CD4-positive, alpha-beta T cell treated with Interferon alpha-2 for 1 hour (primary cell): ENCODE measurements at regions not wholly inside any gene's neighbourhood (a gene's known extent, or its start where the extent isn't known, plus 50 kb on each side); places are given as distances from the start of the nearest gene placed in this dataset.
"Not testable (repeated sequence)": the region's sequence is repeated elsewhere in the genome, so short reads cannot be mapped to it uniquely, and the experiment has no call there.

ENCODE experiments used
- DNase-seq, 2 donors: peaks; one replicate each; pipeline ENCODE4 v3.0.0-alpha.2; 2020 to 2022

DNA sequence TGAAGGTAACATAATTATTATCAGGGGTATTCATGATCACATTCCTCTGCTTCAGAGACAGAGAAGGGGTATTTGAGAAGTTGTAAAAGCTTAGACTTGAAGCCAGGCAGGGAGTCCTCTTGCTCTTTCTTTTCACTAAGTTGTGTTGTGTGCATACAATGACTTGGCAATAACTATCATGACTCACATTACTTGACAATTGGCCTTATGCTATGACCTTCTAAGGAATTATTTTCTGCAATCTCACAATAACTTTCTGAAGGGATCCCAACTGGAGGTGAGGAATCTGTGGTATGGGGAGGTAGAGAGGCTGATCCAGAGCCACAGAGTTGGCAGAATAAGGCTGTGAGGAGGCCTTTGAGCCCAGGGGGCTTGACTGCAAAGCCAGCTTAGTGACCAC lies 622.3 kb downstream of the MTRR start:
- DNase-seq = no peak

DNA sequence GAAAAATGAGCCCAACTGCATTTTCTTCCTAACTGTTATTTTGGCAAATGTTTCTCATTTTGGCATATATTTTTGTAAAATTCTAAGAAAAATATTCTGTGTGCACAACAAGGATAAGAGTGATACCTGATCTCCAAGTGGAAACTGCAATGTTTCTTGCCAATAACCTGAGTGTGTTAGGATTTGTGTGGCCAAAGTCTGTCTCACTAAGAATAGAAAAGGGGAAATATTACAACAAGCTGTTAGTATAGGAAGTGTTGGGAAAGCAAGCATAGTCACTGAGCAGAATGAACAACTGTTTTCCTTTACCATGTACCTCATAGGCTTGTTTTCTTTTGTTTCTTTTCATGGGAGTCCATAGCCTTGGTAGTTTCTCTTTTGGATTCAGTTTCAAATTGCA lies 624.2 kb downstream of the MTRR start:
- no peak for DNase-seq

DNA sequence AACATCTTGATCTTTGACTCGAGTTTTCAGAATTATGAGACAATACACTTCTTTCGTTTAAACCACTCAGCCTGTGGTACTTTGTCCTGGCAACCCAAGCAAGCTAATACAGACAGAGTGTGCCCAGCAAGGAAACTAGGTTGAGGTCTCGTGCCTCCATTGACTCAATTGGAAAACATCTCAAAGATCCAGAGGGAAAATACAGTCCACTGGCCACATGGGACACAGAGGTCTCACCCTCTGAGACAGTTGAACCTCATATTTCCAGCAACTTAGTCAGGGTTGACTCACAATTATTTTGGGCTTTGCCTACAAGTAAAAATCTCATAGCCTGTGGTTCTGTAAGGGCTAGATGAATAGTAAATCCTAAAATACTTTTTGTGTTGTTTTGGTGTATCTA lies 631.5 kb downstream of the MTRR start:
- no peak for DNase-seq

DNA sequence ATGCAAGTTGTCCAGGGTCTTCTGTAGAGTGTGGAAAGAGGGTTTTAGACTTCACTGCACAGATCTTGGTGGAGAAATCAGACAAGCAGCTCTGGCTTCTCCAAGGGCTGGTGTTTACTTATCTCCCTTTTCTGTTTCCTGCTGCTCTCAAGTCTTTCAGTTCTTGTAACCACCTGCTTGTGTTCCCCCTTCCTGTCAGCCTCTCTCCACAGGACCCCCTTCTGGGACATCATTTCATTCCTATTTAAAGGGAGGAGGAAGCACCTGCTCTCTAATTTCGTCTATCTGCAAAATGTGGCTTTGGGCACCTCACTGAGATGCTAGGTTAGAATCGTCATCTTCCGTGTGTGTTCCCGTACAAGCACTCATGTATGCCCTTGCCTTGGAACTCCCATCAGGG lies 636.2 kb downstream of the MTRR start:
- DNase-seq = no peak

DNA sequence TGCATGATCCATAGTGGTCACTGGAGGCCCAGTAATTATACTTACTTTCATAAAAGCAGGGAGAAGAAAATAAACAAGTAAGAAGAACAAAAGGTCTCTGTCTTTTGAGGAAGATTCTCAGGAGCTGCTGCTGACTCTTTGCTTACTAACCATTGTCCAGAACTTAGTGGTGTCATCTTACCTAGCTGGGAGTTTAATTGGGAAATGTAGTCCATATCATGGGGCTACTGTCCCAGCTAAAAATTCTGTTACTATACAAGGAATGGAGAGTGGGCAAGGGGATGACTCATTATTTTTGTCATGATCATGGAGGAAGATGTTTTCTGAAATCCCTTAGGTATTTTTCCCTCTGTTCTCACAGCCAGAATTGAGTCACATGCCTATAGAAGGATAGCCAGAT lies 639.3 kb downstream of the MTRR start:
- no peak for DNase-seq

DNA sequence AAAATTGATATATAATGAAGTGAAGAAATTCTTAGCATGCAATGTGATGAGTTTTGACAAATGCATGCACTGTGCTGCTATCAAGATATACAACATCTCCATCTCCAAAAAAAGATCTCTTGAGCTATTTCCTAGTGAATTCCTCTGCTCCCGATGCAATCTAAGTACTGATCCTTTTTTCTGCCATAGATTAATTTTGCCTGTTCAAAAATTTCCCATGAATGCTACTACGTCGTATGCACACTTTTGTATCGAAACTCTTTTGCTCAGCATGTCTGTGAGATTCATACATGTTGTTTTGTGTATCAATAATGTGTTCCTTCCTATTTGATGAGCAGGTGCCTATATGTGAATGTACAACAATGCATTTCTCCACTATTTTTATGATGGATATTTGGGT lies 647.4 kb downstream of the MTRR start:
- DNase-seq = no peak

DNA sequence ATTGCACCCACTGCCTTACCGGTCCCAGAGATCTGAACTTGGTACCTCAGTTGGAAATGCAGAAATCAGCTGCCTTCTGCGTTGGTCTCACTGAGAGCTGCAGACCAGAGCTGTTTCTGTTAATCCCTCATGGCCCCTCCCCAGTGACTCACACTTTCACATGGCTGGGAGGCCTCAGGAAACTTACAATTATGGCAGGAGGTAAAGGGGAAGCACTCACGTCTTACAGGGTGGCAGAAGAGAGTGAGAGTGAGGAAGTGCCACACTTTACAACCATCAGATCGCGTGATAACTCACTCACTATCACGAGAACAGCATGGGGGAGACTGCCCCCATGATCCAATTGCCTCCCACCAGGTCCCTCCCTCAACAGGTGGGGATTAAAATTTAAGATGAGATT lies 648.5 kb downstream of the MTRR start:
- DNase-seq = no peak

DNA sequence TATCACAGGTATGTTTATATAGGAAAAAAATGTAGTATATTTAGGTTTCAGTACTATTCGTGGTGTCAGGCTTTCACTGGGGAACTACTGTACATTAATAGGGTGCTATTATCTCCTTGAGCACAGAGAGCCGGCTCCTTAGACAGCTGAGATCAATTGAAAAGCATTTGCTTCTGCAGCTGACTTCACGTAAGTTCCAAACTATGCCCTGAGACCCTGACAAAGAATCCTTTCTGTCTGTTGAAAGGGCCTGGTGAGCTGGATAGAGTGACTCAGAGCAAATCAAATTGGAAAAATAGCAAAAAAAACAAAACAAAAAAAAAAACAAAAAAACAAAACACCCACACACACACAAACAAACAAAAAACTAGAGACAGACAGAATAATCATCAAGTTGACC lies 652.0 kb downstream of the MTRR start:
- DNase-seq = no peak

DNA sequence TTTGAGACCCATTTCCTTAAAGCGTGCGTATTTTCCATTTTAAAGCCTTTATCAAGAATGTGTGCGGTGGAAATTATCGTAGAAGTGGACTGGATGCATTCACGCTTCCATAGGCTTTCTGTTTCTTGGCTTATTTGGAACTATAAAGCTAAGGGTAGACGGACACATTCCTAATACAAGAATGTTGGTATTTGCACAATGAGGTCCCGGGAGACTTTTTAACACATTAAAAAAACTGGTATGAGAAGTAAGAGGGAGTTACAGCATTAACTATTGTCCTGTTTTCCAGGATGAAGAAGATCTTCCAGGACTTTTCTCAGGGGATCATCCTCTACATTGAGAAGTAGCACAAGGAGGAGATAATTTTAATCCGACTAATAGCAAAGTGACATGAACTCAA lies 653.0 kb downstream of the MTRR start:
- no peak for DNase-seq

DNA sequence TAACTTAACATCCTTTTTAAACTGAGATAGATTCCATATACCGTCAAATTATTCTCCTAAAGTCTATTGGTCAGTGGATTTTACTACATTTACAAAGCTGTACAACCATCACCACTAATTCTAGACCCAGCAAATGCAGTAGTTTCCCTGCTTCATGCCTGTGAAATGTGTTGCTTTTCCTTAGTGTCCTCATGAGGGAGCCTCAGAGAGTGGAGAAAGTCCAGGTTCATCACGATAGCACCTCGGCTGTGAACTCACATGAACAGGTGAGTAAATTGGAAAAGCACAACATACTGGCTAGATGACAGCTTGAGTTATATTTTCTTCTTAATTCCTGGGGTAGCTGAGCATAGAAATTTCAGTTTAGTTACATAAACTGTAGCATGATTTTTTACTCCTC lies 653.7 kb downstream of the MTRR start:
- DNase-seq = no peak

DNA sequence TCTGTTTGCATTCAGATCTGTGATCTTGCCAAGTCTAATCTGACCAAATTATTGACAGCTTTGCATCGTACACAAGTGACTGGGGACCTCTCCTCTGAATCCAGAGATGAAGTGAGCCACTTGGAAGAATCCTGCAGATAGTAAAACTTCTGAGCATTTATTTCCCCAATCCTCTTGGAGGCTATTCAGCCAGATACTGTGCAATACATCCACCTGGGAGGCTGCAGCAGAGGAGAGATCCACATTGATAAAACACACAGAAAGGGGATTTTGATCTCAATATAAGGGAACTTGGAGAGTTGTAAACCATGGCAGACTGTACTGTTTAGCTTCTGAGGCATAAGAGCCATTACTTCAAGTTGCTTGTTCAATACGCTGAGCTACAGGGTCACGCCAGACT lies 654.6 kb downstream of the MTRR start:
- no peak for DNase-seq

DNA sequence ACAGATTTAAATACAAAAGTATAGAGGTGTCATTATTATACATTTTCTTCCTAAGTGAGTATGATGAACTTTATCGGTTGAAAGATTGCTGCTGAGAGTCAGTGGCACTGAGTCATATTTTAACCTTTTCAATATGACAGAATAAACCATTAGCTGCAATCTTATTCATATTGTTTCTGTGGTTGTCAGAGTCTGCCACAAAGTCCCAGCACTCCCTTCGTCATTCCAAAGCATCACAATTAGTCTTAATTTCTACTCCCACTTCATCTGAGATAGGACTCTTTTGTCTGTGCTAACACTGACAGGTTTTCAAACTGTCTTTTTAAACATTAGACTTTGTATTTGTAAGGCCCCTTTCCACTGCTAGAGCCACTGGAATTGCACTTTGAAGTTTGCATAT lies 656.9 kb downstream of the MTRR start:
- DNase-seq = no peak

DNA sequence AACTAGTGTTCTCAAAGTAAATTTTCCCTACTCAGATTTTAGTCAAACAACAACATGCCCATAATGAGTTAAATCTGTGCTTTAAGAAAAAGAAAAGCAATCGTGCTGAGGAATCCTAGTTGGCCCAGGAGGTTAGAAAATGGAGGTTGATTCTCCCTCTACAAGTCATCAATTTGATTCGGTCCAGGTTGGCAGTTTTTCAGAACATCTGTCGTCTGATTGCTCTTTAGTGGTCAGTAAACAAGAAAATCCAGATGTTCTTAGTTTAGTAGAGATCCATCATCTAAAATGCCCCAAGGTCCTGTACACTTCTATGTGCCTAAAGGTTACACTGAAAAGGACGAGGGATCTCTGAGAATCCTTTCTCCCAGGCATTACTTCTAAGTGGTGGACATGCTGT lies 659.2 kb downstream of the MTRR start:
- no peak for DNase-seq

DNA sequence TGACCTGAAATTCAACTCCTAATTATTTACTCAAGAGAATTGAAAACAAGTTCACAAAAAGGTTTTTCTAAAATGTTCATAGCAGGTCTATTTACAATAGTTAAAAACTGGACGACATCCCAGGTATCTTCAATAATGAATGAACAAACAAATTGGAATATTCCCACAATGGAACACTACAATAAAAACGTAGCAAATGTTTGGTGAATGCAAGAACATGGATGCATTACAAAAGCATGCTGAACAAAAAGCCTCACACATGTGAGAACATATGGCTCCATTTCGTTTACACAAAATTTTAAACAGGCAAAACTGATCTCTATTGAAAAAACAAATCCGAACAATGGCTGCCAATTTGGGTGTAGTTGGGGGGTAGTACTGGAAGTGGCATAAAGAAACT lies 669.9 kb downstream of the MTRR start:
- no peak for DNase-seq

DNA sequence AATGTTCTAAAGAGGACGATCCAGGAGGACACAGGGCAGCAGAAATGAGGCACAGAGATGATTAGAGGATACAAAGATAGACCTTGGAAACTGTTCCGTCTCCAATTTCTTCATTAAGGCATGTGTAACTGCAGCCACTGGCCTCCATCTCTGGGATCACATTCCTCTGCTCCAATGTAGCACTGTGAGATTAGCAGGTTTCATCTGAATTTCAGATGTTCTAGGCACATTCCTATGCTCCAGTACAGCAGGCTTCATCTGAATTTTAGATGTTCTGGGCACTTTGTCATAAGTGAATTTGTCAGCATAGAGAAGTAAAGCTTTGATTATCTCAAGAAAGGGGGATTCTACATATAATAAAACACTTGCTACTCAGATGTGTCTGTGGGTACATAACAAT lies 671.4 kb downstream of the MTRR start:
- no peak for DNase-seq

DNA sequence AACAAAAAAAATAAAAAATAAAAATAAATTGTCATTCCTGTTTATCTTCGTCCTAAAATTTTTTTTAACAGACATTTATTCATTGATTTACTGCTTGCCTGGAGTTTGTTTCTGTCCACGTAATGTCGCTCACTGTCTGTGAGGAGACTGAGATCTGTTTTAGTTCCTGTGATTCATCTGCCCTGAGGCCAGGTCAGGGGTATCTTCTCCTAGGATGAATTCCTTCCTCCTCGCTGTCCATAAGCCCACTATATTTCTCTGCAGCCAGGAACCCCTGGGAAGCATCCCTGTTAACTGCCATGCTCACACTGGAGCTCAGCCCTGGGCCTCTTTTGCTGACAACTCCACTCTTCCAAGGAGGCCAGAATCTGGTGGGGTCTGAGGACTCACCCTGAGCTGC lies 682.0 kb downstream of the MTRR start:
- DNase-seq = no peak

DNA sequence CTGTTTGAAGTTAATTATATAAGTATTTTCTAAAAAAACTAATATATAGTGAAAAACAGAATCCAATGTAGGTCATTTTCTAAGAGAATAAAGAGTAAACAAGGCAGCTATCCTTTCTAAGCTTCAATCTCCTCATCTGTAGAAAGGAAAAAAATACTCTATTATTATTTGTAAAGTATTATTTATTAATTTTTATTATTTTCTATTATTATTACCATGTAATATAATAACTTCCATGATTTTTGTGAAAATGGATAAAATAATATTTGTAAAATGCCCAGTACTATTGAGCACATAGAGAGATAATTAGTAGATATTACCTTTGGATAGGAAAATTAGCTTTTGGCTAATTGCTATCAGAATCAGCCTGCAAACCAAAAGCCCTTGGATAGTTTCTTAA lies 684.4 kb downstream of the MTRR start:
- DNase-seq = no peak

DNA sequence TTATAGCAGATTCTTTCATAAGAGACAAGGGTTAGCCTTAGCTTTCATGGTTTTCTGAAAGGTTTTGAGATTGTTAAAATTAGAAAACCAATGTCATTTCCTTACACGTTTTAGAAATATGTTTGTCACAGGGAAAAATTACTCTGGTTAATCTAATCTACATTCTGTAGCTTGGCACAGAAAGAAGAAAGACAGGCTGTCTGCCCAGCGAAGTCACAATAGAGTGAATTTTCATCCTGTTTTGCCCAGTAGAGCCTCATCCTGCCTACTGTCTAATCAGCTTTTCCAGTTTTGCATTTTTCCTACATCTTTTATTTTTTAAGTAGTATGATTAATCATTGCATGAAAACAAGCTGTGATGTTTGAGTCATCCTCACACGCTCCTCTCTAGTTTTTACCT lies 688.8 kb downstream of the MTRR start:
- DNase-seq = no peak

DNA sequence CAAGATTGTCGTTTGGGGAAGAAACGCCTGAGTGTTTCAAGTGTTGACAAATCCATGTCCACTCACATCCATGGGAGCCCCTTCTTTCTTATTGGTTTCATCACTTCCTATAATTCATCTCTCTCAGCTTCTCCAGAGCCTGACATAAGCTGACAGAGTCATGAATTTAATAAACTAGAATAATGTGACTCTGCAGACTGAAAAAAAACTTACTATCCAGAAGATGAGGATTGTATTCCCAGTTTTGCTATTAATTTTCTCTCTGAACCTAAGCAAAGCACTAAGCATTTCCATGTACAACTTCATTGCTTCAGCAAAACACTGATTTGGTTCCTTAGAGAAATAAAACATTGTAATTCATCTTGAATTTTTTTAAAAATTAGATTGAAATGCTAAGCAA lies 691.8 kb downstream of the MTRR start:
- DNase-seq = no peak

DNA sequence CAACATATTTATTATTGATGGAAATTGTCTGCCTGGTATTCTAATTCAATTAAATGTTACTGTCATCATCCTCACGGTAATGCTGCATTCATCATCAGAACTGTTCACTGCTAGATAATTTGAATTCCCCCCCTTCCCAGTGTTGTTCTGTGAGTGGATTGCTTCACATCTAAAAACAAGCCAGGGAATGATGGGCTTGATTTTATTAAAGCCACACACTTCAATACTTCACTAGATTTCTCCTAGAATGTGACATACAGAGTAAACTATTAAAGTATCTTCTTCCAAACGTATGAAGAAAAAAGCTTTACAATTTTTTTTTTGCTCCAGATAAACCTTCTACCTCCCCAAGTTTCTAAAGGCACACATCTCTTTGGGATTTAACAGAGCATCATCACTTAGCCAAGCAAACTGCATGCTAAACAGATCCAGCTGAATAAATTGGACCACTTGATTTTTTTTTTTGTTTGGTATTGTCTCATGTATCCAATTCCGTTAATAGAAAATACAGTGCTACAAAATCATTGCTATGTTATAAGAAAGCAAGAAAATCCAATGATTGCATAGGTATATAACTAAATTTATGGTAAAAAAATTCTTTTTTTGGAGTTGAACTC lies 692.4 kb downstream of the MTRR start:
- DNase-seq = no peak

DNA sequence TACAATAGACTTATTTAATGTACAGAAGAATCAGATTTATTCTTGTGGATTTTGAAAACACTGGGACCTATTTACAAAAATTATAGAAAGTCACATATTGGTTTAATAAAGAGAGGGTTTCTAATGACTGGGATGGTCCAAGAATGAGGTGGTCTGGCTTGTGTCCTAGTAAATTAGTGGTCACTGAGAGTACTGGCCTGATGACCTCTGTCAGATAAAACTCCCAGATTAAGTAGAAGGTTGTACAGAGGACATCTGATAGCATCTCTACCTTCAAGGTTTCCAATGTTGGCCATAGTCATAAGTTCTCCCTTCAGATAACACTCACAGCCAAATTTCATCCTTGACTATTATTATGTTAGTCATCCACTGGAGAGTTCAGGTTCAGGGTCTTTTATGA lies 692.9 kb downstream of the MTRR start:
- DNase-seq = no peak

DNA sequence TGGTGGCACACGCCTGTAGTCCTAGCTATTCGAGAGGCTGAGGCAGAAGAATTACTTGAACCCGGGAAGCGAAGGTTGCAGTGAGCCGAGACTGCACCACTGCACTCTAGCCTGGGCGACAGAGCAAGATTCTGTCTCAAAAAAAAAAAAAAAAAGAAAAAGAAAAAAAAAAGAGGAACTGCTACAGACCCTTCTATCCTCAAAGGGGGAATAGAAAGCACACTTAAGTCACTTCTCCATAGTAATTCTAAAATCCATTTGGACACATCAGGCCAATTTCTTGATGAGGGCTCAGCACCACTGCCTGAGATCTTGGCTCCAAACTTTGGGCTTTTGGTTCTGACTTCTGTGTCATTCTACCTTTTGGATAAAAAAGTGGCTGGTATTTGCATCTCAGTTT lies 694.6 kb downstream of the MTRR start:
- not testable (repeated sequence) for DNase-seq

DNA sequence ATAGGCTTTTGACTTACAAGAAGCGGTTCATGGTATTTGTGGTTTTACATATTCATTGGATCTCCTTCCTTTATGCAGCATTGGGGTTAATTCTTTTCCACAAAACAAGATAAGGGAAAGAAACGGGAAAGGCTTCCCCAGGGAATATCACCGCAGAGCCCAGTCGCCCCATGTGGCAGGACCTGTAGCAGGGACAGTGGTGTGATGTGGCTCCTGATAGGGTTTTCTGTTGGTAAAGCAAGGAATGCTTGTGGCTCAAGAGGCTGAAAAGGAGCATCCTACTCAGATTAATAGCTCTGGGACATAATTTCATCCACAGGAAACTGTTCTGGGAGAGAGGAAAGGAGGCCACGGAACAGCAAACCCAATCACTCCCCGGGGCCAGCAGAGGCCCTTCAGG lies 699.9 kb downstream of the MTRR start:
- no peak for DNase-seq

DNA sequence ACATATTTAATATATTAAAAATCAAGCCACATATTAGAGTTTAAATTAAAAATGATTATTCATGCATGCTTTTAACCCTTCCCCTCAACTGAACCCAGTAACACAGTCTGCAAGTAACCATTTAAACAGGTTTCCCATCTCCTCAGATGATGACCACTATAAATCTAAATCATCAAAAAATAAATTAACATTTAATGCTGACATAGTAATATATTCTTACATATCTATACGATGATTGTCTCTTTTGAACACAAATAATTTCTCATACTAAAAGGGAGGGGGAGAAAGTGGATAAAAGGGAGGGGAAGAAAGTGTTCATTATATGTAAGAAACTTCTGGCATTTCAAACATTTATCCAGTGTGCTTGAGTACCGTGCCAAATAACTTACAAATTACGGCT lies 701.6 kb downstream of the MTRR start:
- no peak for DNase-seq

DNA sequence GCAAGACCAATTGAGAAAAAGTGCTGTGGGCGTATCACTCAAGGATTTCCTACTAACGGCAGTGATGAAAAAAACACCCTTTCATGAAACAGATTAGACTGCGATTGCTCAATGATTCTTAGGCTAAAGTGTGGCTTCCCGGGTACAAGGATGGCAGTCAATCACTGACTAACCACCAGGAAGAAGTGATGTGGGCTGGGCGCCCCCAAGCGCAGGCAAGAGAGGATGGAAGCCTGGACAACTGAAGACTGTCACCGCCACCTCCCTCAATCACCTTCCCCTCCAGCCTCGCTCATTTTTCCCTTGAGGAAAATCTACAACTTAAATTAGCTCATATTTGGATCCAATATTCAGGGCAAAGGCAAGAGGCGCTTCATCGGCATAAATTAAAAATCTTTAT lies 707.2 kb downstream of the MTRR start:
- DNase-seq = no peak

DNA sequence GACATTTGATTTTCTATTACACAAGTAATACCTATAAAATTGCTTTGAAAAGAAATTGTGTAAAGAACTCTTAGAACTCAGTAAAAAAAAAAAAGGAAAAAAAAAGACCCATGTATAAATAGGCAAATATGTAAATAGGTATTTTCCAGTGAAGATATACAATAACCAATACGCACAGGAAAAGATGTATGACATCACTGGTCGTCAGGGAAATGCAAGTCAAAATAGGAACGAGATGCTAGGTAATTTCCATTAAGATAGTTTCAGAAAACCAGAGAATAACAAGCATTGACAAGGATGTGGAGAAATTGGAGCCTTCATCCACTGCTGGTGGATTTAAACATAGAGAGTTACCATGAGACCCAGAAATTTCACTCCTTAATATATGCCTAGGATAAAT lies 708.8 kb downstream of the MTRR start:
- DNase-seq = no peak
